GM12874 (cell line): ENCODE measurements at regions not wholly inside any gene's neighbourhood (a gene's known extent, or its start where the extent isn't known, plus 50 kb on each side); places are given as distances from the start of the nearest gene placed in this dataset.

Experiments used
- CTCF ChIP-seq: IDR thresholded peaks from 2 replicates; pipeline ENCODE4 v1.5.1; 2011; ENCODE audit warnings: low read depth, mild to moderate bottlenecking, control low read depth, low read length, moderate library complexity; ENCODE audit not compliant: insufficient read depth

GRCh38 chr14:58881433-58881832, 243.7 kb downstream of the DACT1 start:
- no peak for TF ChIP-seq CTCF

GRCh38 chr14:58882577-58883018, 244.8 kb downstream of the DACT1 start:
- TF ChIP-seq CTCF: no peak

GRCh38 chr14:58884442-58884841, 246.7 kb downstream of the DACT1 start:
- TF ChIP-seq CTCF: peak; percentile 7; the same call in 1 of the 2 replicates

GRCh38 chr14:58887931-58888330, 250.2 kb downstream of the DACT1 start:
- no peak for TF ChIP-seq CTCF

- TF ChIP-seq CTCF: no peak
These were observed 261.0 kb downstream of the DACT1 start for GRCh38 chr14:58898655-58899316.

- TF ChIP-seq CTCF: no peak
These were observed 261.6 kb downstream of the DACT1 start for GRCh38 chr14:58899317-58899713.

- no peak for TF ChIP-seq CTCF
These were observed 264.1 kb downstream of the DACT1 start for GRCh38 chr14:58901826-58902225.
